OCI-LY7 (cell line): ENCODE measurements at regions not wholly inside any gene's neighbourhood (a gene's known extent, or its start where the extent isn't known, plus 50 kb on each side); places are given as distances from the start of the nearest gene placed in this dataset.

ENCODE experiments used
- CTCF ChIP-seq: fragments of 200-600 bp; sonication (generic); conservative IDR thresholded peaks from 2 replicates; pipeline ENCODE4 v1.5.1; 2014; ENCODE audit warnings: mild to moderate bottlenecking, antibody characterized with exemption, low read length, moderate library complexity, mixed read lengths
- EZH2phosphoT487 ChIP-seq: fragments of 200-600 bp; sonication (generic); IDR thresholded peaks from 2 replicates; pipeline ENCODE4 v1.6.1; 2018; ENCODE audit warnings: low read depth, borderline replicate concordance, mild to moderate bottlenecking, mixed run types, antibody characterized with exemption, low read length, moderate library complexity, mixed read lengths

GRCh38 chr2:129459881-129460280 lies 519.6 kb upstream of the RAB6C start:
- TF ChIP-seq CTCF = no peak
- TF ChIP-seq EZH2phosphoT487 = no peak
